Lung (tissue), 11 donors: ENCODE measurements at regions not wholly inside any gene's neighbourhood (a gene's known extent, or its start where the extent isn't known, plus 50 kb on each side); places are given as distances from the start of the nearest gene placed in this dataset.

Experiments used
- ATAC-seq: fragments of 200-7000 bp; cut with Tn5 transposase; one replicate; pipeline ENCODE4 v1.9.1; 2020; ENCODE audit warnings: moderate number of reproducible peaks; ENCODE audit not compliant: insufficient read depth, low FRiP score
- DNase-seq, 3 donors: peaks; one replicate each; pipeline ENCODE4 v3.0.0-alpha.2; 2013 to 2017
- H3K27ac ChIP-seq, 2 donors: one replicate each; pipeline ENCODE4 v1.5.1; 2013; ENCODE audit warnings: mild to moderate bottlenecking in 2 of 2, moderate library complexity in 2 of 2, control low read depth in 1 of 2, inconsistent platforms in 1 of 2, low read depth in 1 of 2, low read length in 1 of 2
- H3K27me3 ChIP-seq, 3 donors: one replicate each; pipeline ENCODE4 v1.5.1; 2013; ENCODE audit warnings: low read length in 2 of 3; ENCODE audit not compliant: control insufficient read depth in 3 of 3, insufficient read depth in 3 of 3
- H3K36me3 ChIP-seq, 4 donors: one replicate each; pipeline ENCODE4 v1.5.1; 2013; ENCODE audit warnings: low read length in 4 of 4, mild to moderate bottlenecking in 1 of 4, moderate library complexity in 1 of 4; ENCODE audit not compliant: control insufficient read depth in 4 of 4, insufficient read depth in 4 of 4
- H3K4me1 ChIP-seq, 5 donors: one replicate each; pipeline ENCODE4 v1.5.1; 2013; ENCODE audit warnings: low read length in 5 of 5, mild to moderate bottlenecking in 2 of 5, moderate library complexity in 1 of 5; ENCODE audit not compliant: control insufficient read depth in 5 of 5, insufficient read depth in 5 of 5
- H3K4me3 ChIP-seq: one replicate; pipeline ENCODE4 v1.5.1; 2013; ENCODE audit warnings: mild to moderate bottlenecking, control low read depth, moderate library complexity
- H3K9ac ChIP-seq, 2 donors: one replicate each; pipeline ENCODE4 v1.5.1; 2013; ENCODE audit warnings: low read length in 2 of 2, control low read depth in 1 of 2; ENCODE audit not compliant: insufficient read depth in 1 of 2
- H3K9me3 ChIP-seq, 4 donors: one replicate each; pipeline ENCODE4 v1.5.1; 2013; ENCODE audit warnings: low read length in 3 of 4, mild to moderate bottlenecking in 1 of 4, moderate library complexity in 1 of 4; ENCODE audit not compliant: control insufficient read depth in 4 of 4, insufficient read depth in 3 of 4
- WGBS, 2 donors: extraction: QIAGEN DNeasy Blood & Tissue Kit; methylation state at CpG; one replicate each; pipeline ENCODE4 v1.1.7; 2013; 5-methylcytosine and 5-hydroxymethylcytosine counted together
- TF ChIP-seq, protein P1 (sequence below): IDR thresholded peaks from 2 replicates; pipeline ENCODE4 v1.5.1; 2012; ENCODE audit warnings: mild to moderate bottlenecking; ENCODE audit errors: control extremely low read depth, extremely low read depth
- donor health status: control.
- donor health status: control.
- donor health status: Bipolar disorder and iron deficiency.
- donor health status: healthy.
- donor health status: DM: yes; HTN: yes; CAD: no.

DNA sequence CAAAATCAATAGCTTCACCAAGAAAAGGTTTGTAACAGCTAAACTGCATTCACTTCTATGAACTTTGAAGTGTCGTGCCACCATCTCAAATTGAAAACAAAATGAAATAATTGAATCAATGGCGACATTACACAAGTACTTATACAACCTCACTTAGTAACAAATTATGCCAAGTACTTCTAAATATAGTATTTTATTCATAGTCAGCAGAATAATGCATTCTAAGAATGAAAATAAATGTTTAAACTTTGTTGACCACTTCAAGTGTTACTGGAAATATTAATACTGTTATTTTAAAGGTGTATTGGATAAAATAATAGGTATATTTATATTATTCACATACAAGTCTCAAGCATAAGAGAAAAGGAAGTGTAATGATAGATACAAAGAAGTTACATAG lies 280.1 kb upstream of the HTR1E start:
- ATAC-seq, result no peak

DNA sequence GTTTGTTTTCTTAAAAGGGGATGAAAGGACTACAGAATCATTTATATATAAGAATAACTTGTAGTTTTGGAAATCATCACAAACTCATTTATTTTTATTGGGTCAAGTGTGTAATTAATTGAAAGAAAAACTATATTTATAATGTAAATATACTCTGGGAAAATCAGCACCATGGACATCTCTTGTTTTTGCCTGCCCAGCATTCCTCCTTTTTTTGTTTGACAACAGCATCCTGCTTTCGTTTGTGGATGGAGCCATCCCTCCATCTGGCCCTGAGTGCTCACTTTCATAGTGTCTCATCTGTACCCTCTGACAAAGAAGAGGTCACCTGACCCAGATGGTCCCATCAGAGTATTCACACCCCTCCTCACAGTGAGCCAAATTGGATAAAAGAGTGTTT lies 308.2 kb upstream of the HTR1E start:
- 12 to 25% methylated on average over 1 of the region's 1 CpG for WGBS, 2 donors
- H3K36me3 ChIP-seq, result no peaks in the 10 kb centered on the region
- no peak overlapping the region for H3K4me3 ChIP-seq
- TF ChIP-seq, protein P1, sequence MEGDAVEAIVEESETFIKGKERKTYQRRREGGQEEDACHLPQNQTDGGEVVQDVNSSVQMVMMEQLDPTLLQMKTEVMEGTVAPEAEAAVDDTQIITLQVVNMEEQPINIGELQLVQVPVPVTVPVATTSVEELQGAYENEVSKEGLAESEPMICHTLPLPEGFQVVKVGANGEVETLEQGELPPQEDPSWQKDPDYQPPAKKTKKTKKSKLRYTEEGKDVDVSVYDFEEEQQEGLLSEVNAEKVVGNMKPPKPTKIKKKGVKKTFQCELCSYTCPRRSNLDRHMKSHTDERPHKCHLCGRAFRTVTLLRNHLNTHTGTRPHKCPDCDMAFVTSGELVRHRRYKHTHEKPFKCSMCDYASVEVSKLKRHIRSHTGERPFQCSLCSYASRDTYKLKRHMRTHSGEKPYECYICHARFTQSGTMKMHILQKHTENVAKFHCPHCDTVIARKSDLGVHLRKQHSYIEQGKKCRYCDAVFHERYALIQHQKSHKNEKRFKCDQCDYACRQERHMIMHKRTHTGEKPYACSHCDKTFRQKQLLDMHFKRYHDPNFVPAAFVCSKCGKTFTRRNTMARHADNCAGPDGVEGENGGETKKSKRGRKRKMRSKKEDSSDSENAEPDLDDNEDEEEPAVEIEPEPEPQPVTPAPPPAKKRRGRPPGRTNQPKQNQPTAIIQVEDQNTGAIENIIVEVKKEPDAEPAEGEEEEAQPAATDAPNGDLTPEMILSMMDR, result no peak
- no peak overlapping the region for H3K9ac ChIP-seq
- DNase-seq (no peak), ATAC-seq (no peak)
- H3K27ac ChIP-seq, result no peak overlapping the region
- H3K9me3 ChIP-seq, result peaks cover 0 to 5% (median 4%) of the 10 kb centered on the region in 4 donors
- H3K27me3 ChIP-seq, result no peaks in the 10 kb centered on the region
- no peaks in the 10 kb centered on the region for H3K4me1 ChIP-seq

More for the DNA sequence above, 280.1 kb upstream of the HTR1E start:
- H3K9ac ChIP-seq, result no peak overlapping the region
- no peaks in the 10 kb centered on the region for H3K4me1 ChIP-seq
- 71 to 84% methylated on average over 2 of the region's 2 CpGs for WGBS, 2 donors
- DNase-seq, result no peak
- TF ChIP-seq, protein P1, result no peak
- H3K4me3 ChIP-seq, result no peak overlapping the region
- H3K9me3 ChIP-seq, result no peaks in the 10 kb centered on the region
- H3K27ac ChIP-seq, result no peak overlapping the region
- no peaks in the 10 kb centered on the region for H3K36me3 ChIP-seq
- H3K27me3 ChIP-seq, result no peaks in the 10 kb centered on the region

DNA sequence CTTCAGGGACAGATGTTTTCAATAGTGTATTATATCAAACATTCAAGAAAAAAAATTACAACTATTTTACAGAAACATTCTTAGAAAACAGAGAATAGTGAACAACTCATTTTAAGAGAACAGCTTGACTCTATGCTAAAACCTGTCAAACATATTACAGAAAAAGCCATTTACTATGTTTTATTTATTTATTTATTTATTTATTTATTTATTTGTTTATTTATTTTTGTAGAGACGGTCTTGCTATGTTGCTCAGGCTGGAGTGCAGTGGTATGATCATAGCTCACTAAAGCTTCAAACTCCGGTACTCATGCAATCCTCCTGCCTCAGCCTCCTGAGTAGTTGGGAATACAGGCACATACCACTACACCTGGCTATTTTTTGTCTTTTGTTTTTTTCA lies 317.9 kb upstream of the HTR1E start:
- no peaks in the 10 kb centered on the region for H3K36me3 ChIP-seq
- H3K4me3 ChIP-seq, result no peak overlapping the region
- H3K27ac ChIP-seq, result no peak overlapping the region
- no peak for DNase-seq
- no peaks in the 10 kb centered on the region for H3K27me3 ChIP-seq
- no peak for ATAC-seq
- no peak overlapping the region for H3K9ac ChIP-seq
- H3K4me1 ChIP-seq, result no peaks in the 10 kb centered on the region
- WGBS, 2 donors, result 88 to 92% methylated on average over 2 of the region's 2 CpGs
- no peaks in the 10 kb centered on the region for H3K9me3 ChIP-seq
- TF ChIP-seq, protein P1, result no peak

DNA sequence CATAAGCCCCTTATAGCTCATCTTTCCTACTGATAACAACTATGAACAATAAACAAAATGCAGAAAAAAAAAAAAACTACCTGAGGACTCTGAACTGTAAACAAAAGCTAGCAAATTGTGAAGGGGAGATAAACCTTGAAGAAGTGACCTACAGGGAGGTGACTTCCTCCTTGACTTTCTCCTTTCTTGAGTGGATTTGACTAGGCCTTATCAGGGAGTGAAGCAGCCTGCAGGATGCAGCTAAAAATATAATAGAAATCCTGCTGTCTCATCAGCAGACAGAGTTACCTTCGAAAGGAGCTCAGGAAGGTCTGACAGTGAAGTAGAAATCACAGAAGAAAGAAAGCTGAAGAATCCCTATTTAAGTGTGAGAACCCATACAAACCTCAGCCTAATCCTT lies 322.0 kb upstream of the HTR1E start:
- H3K4me1 ChIP-seq, result no peaks in the 10 kb centered on the region
- ATAC-seq, result no peak
- no peaks in the 10 kb centered on the region for H3K36me3 ChIP-seq
- no peak for DNase-seq
- no peak overlapping the region for H3K27ac ChIP-seq
- no peaks in the 10 kb centered on the region for H3K9me3 ChIP-seq
- no peaks in the 10 kb centered on the region for H3K27me3 ChIP-seq
- no peak overlapping the region for H3K4me3 ChIP-seq
- TF ChIP-seq, protein P1, result no peak
- no peak overlapping the region for H3K9ac ChIP-seq
- WGBS, 2 donors, result 32 to 45% methylated on average over 1 of the region's 1 CpG
